ENCODE measurements at regions not wholly inside any gene's neighbourhood (a gene's known extent, or its start where the extent isn't known, plus 50 kb on each side); places are given as distances from the start of the nearest gene placed in this dataset.
A peak's percentile ranks its signal among the peaks of the same experiment; 100 is the strongest.

- no peak for DNase-seq (ENCODE audit: low read depth)
- Histone ChIP-seq H3K36me3 (ENCODE audit: control insufficient read depth, insufficient read depth, low read length) (no peaks in the 10 kb centered on the region), H3K27me3 (ENCODE audit: control insufficient read depth, insufficient read depth, low read length) (no peaks in the 10 kb centered on the region), H3K4me3 (ENCODE audit: low read depth, low read length) (no peak overlapping the region)
- no peak for FAIRE-seq
- TF ChIP-seq CTCF (IDR thresholded peaks at IDR 0.05; ENCODE audit: insufficient read depth, low read length, severe bottlenecking): no peak
Measured at GRCh38 chrX:10981506-10981905, 129.6 kb upstream of the HCCS start.

GRCh38 chrX:10983526-10983925 is 127.6 kb upstream of the HCCS start:
- H3K36me3 ChIP-seq (ENCODE audit: control insufficient read depth, insufficient read depth, low read length): no peaks in the 10 kb centered on the region
- DNase-seq (ENCODE audit: low read depth) (no peak), FAIRE-seq (no peak)
- H3K27me3 ChIP-seq (ENCODE audit: control insufficient read depth, insufficient read depth, low read length): no peaks in the 10 kb centered on the region
- H3K4me3 ChIP-seq (ENCODE audit: low read depth, low read length): no peak overlapping the region
- TF ChIP-seq CTCF (IDR thresholded peaks at IDR 0.05; ENCODE audit: insufficient read depth, low read length, severe bottlenecking): no peak

- no peak for DNase-seq (ENCODE audit: low read depth)
- FAIRE-seq: no peak
- Histone ChIP-seq H3K36me3 (ENCODE audit: control insufficient read depth, insufficient read depth, low read length) (no peaks in the 10 kb centered on the region), H3K27me3 (ENCODE audit: control insufficient read depth, insufficient read depth, low read length) (no peaks in the 10 kb centered on the region), H3K4me3 (ENCODE audit: low read depth, low read length) (no peak overlapping the region)
- TF ChIP-seq CTCF (IDR thresholded peaks at IDR 0.05; ENCODE audit: insufficient read depth, low read length, severe bottlenecking): no peak
Measured at GRCh38 chrX:10984213-10984612, 126.9 kb upstream of the HCCS start.

GRCh38 chrX:10986616-10987015 is 124.5 kb upstream of the HCCS start:
- Histone ChIP-seq H3K4me3 (ENCODE audit: low read depth, low read length) (no peak overlapping the region), H3K27me3 (ENCODE audit: control insufficient read depth, insufficient read depth, low read length) (no peaks in the 10 kb centered on the region), H3K36me3 (ENCODE audit: control insufficient read depth, insufficient read depth, low read length) (no peaks in the 10 kb centered on the region)
- DNase-seq (ENCODE audit: low read depth) (no peak), FAIRE-seq (no peak)
- TF ChIP-seq CTCF (IDR thresholded peaks at IDR 0.05; ENCODE audit: insufficient read depth, low read length, severe bottlenecking): no peak

GRCh38 chrX:10988653-10989052 is 122.5 kb upstream of the HCCS start:
- no peak for FAIRE-seq
- peak; percentile 74 for DNase-seq (ENCODE audit: low read depth)
- Histone ChIP-seq H3K36me3 (ENCODE audit: control insufficient read depth, insufficient read depth, low read length) (no peaks in the 10 kb centered on the region), H3K27me3 (ENCODE audit: control insufficient read depth, insufficient read depth, low read length) (no peaks in the 10 kb centered on the region), H3K4me3 (ENCODE audit: low read depth, low read length) (no peak overlapping the region)
- TF ChIP-seq CTCF (IDR thresholded peaks at IDR 0.05; ENCODE audit: insufficient read depth, low read length, severe bottlenecking): no peak

GRCh38 chrX:10989386-10989785 is 121.7 kb upstream of the HCCS start:
- H3K36me3 ChIP-seq (ENCODE audit: control insufficient read depth, insufficient read depth, low read length): no peaks in the 10 kb centered on the region
- no peaks in the 10 kb centered on the region for H3K27me3 ChIP-seq (ENCODE audit: control insufficient read depth, insufficient read depth, low read length)
- no peak overlapping the region for H3K4me3 ChIP-seq (ENCODE audit: low read depth, low read length)
- no peak for FAIRE-seq
- no peak for DNase-seq (ENCODE audit: low read depth)
- no peak for TF ChIP-seq CTCF (IDR thresholded peaks at IDR 0.05; ENCODE audit: insufficient read depth, low read length, severe bottlenecking)

Data from bronchial epithelial cell (primary cell).